ENCODE measurements at regions not wholly inside any gene's neighbourhood (a gene's known extent, or its start where the extent isn't known, plus 50 kb on each side); places are given as distances from the start of the nearest gene placed in this dataset.

- TF ChIP-seq ZNF462 (CRISPR knock-in tag; IDR thresholded peaks at IDR 0.05) (no peak), ZNF331 (CRISPR knock-in tag; IDR thresholded peaks at IDR 0.05; ENCODE audit: low read depth) (no peak)
Observed at GRCh38 chr13:88103824-88104223, 432.7 kb downstream of the SLITRK5 start (continued).

GRCh38 chr13:88104576-88104975, 433.4 kb downstream of the SLITRK5 start:
- Mint-ChIP-seq H3K9me3 (peaks cover 2% of the 10 kb centered on the region; the same call in 2 of the 3 replicates), H3K4me1 (no peaks in the 10 kb centered on the region), H3K36me3 (ENCODE audit: low read depth) (no peaks in the 10 kb centered on the region), H3K27ac (no peak overlapping the region), H3K4me3 (no peak overlapping the region), H3K27me3 (ENCODE audit: insufficient read depth, low read depth, poor library complexity) (no peaks in the 10 kb centered on the region)
- Histone ChIP-seq H4K20me1 (replicated peaks; ENCODE audit: insufficient read depth) (no peaks in the 10 kb centered on the region), H3K4me2 (no peak overlapping the region), H3K79me2 (replicated peaks; ENCODE audit: insufficient read depth) (no peaks in the 10 kb centered on the region), H3K27me3 (ENCODE audit: insufficient read depth) (no peaks in the 10 kb centered on the region), H3K36me3 (ENCODE audit: insufficient read depth) (no peaks in the 10 kb centered on the region), H3K27ac (ENCODE audit: low read depth) (no peak overlapping the region), H3K4me3 (no peak overlapping the region), H3K9me2 (ENCODE audit: insufficient read depth) (no peaks in the 10 kb centered on the region), H2AFZ (no peak overlapping the region), H3F3A (replicated peaks; ENCODE audit: low read depth) (no peaks in the 10 kb centered on the region), H3K4me1 (ENCODE audit: insufficient read depth) (no peaks in the 10 kb centered on the region)
- ATAC-seq (no peak), DNase-seq (ENCODE audit: low spot score) (no peak)
- TF ChIP-seq, protein P1, sequence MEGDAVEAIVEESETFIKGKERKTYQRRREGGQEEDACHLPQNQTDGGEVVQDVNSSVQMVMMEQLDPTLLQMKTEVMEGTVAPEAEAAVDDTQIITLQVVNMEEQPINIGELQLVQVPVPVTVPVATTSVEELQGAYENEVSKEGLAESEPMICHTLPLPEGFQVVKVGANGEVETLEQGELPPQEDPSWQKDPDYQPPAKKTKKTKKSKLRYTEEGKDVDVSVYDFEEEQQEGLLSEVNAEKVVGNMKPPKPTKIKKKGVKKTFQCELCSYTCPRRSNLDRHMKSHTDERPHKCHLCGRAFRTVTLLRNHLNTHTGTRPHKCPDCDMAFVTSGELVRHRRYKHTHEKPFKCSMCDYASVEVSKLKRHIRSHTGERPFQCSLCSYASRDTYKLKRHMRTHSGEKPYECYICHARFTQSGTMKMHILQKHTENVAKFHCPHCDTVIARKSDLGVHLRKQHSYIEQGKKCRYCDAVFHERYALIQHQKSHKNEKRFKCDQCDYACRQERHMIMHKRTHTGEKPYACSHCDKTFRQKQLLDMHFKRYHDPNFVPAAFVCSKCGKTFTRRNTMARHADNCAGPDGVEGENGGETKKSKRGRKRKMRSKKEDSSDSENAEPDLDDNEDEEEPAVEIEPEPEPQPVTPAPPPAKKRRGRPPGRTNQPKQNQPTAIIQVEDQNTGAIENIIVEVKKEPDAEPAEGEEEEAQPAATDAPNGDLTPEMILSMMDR (conservative IDR thresholded peaks at IDR 0.05; ENCODE audit: low read depth in 2 of 2): no peak
- no peak for TF ChIP-seq EZH2 (IDR thresholded peaks at IDR 0.05; ENCODE audit: low read depth, unreplicated experiment)
- no peak for TF ChIP-seq POLR2AphosphoS5 (IDR thresholded peaks at IDR 0.05; ENCODE audit: low read depth)
- no peak for TF ChIP-seq ZNF331 (CRISPR knock-in tag; IDR thresholded peaks at IDR 0.05; ENCODE audit: low read depth)
- no peak for TF ChIP-seq ZNF114 (CRISPR knock-in tag; IDR thresholded peaks at IDR 0.05)
- TF ChIP-seq EZH2phosphoT487 (IDR thresholded peaks at IDR 0.05; ENCODE audit: unreplicated experiment): no peak
- no peak for TF ChIP-seq NANOG (IDR thresholded peaks at IDR 0.05; ENCODE audit: borderline replicate concordance)
- TF ChIP-seq ETS1 (IDR thresholded peaks at IDR 0.05): no peak
- TF ChIP-seq STAT1 (IDR thresholded peaks at IDR 0.05; ENCODE audit: unreplicated experiment): no peak

Measured in GM23338 (cell line).